H9 (cell line): ENCODE measurements at regions not wholly inside any gene's neighbourhood (a gene's known extent, or its start where the extent isn't known, plus 50 kb on each side); places are given as distances from the start of the nearest gene placed in this dataset.

ENCODE experiments used
- DNase-seq: peaks from one replicate; pipeline ENCODE4 v3.0.0-alpha.2; 2017
- H2AFZ ChIP-seq: one replicate; pipeline ENCODE4 v1.6.1; 2013; ENCODE audit warnings: mild to moderate bottlenecking, low read length, control low read depth, moderate library complexity
- H2AK5ac ChIP-seq: 2 replicates; pipeline ENCODE4 v1.6.1; 2013; ENCODE audit warnings: low read length, control low read depth, mixed read lengths; ENCODE audit not compliant: insufficient read length
- H2BK120ac ChIP-seq: one replicate; pipeline ENCODE4 v1.6.1; 2013; ENCODE audit warnings: low read depth, mild to moderate bottlenecking, low read length, control low read depth, inconsistent platforms; ENCODE audit not compliant: poor library complexity, severe bottlenecking
- H2BK12ac ChIP-seq: 2 replicates; pipeline ENCODE4 v1.6.1; 2013; ENCODE audit warnings: low read length, control low read depth, mixed read lengths, low read depth; ENCODE audit not compliant: insufficient read length
- H2BK15ac ChIP-seq: 2 replicates; pipeline ENCODE4 v1.6.1; 2013; ENCODE audit warnings: low read depth, low read length, control low read depth
- H2BK20ac ChIP-seq: one replicate; pipeline ENCODE4 v1.6.1; 2013; ENCODE audit warnings: low read depth, mild to moderate bottlenecking, low read length, control low read depth, inconsistent platforms; ENCODE audit not compliant: poor library complexity, severe bottlenecking
- H2BK5ac ChIP-seq: 2 replicates; pipeline ENCODE4 v1.6.1; 2013; ENCODE audit warnings: low read length, control low read depth, mixed read lengths; ENCODE audit not compliant: insufficient read length
- H3K14ac ChIP-seq: 2 replicates; pipeline ENCODE4 v1.6.1; 2013; ENCODE audit warnings: low read length, control low read depth; ENCODE audit not compliant: insufficient read depth
- H3K18ac ChIP-seq: 2 replicates; pipeline ENCODE4 v1.6.1; 2013; ENCODE audit warnings: low read depth, mild to moderate bottlenecking, mixed read lengths, low read length, control low read depth; ENCODE audit not compliant: insufficient read length
- H3K23ac ChIP-seq: 2 replicates; pipeline ENCODE4 v1.6.1; 2013; ENCODE audit warnings: low read length, control low read depth, mixed read lengths, low read depth; ENCODE audit not compliant: insufficient read length
- H3K23me2 ChIP-seq: 2 replicates; pipeline ENCODE4 v1.6.1; 2013; ENCODE audit warnings: low read depth, mild to moderate bottlenecking, mixed read lengths, low read length, control low read depth; ENCODE audit not compliant: insufficient read length, poor library complexity, severe bottlenecking
- H3K27ac ChIP-seq: 2 replicates; pipeline ENCODE4 v1.5.1; 2013; ENCODE audit warnings: low read length, control low read depth, mixed read lengths, low read depth; ENCODE audit not compliant: insufficient read length
- H3K27me3 ChIP-seq: 2 replicates; pipeline ENCODE4 v1.6.1; 2013; ENCODE audit warnings: low read length, control low read depth, inconsistent platforms; ENCODE audit not compliant: insufficient read depth
- H3K4ac ChIP-seq: 2 replicates; pipeline ENCODE4 v1.6.1; 2013; ENCODE audit warnings: low read depth, mild to moderate bottlenecking, control low read depth, inconsistent platforms, low read length, moderate library complexity
- H3K4me1 ChIP-seq: 2 replicates; pipeline ENCODE4 v1.6.1; 2013; ENCODE audit warnings: low read length, control low read depth, inconsistent platforms; ENCODE audit not compliant: insufficient read depth
- H3K4me2 ChIP-seq: 2 replicates; pipeline ENCODE4 v1.6.1; 2013; ENCODE audit warnings: low read length, control low read depth, mixed read lengths; ENCODE audit not compliant: insufficient read length, insufficient read depth
- H3K56ac ChIP-seq: 2 replicates; pipeline ENCODE4 v1.6.1; 2013; ENCODE audit warnings: low read depth, mild to moderate bottlenecking, mixed read lengths, low read length, control low read depth; ENCODE audit not compliant: insufficient read length
- H3K79me1 ChIP-seq: 2 replicates; pipeline ENCODE4 v1.6.1; 2013; ENCODE audit warnings: low read depth, mild to moderate bottlenecking, moderate library complexity, low read length, control low read depth, inconsistent platforms; ENCODE audit not compliant: insufficient read depth, poor library complexity, severe bottlenecking
- H3K79me2 ChIP-seq: 2 replicates; pipeline ENCODE4 v1.6.1; 2013; ENCODE audit warnings: low read length, control low read depth, inconsistent platforms; ENCODE audit not compliant: insufficient read depth
- H3K9ac ChIP-seq: 2 replicates; pipeline ENCODE4 v1.6.1; 2013; ENCODE audit warnings: low read length, control low read depth, mixed read lengths; ENCODE audit not compliant: insufficient read length; ENCODE audit errors: extremely low read depth
- H3K9me3 ChIP-seq: one replicate; pipeline ENCODE4 v1.6.1; 2013; ENCODE audit warnings: low read depth, low read length, inconsistent platforms; ENCODE audit not compliant: control insufficient read depth
- H3T11ph ChIP-seq: one replicate; pipeline ENCODE4 v1.6.1; 2013; ENCODE audit warnings: mild to moderate bottlenecking, low read length, control low read depth, inconsistent platforms
- H4K20me1 ChIP-seq: one replicate; pipeline ENCODE4 v1.6.1; 2013; ENCODE audit not compliant: control insufficient read depth, insufficient read length, insufficient read depth
- H4K5ac ChIP-seq: 2 replicates; pipeline ENCODE4 v1.6.1; 2013; ENCODE audit warnings: low read depth, mild to moderate bottlenecking, mixed read lengths, low read length, control low read depth; ENCODE audit not compliant: insufficient read length
- H4K8ac ChIP-seq: replicated peaks from 2 replicates; pipeline ENCODE4 v1.6.1; 2013; ENCODE audit warnings: low read length, control low read depth, mixed read lengths, low read depth; ENCODE audit not compliant: insufficient read length
- H4K91ac ChIP-seq: 2 replicates; pipeline ENCODE4 v1.6.1; 2013; ENCODE audit warnings: low read depth, mild to moderate bottlenecking, moderate library complexity, mixed read lengths, low read length, control low read depth; ENCODE audit not compliant: insufficient read length
- H3K27ac Mint-ChIP-seq, 3 experiments: 2 replicates in 2 of 3; 3 replicates in 1 of 3; pipeline ENCODE4 v1.8.0; 2020 to 2021; ENCODE audit warnings: mixed read lengths in 3 of 3, mild to moderate bottlenecking in 1 of 3, moderate library complexity in 1 of 3
- H3K27me3 Mint-ChIP-seq: 2 replicates; pipeline ENCODE4 v1.8.0; 2021; ENCODE audit warnings: low read depth, mild to moderate bottlenecking, moderate library complexity, mixed read lengths
- H3K36me3 Mint-ChIP-seq, 3 experiments: 2 replicates in 2 of 3; 3 replicates in 1 of 3; pipeline ENCODE4 v1.8.0; 2020 to 2021; ENCODE audit warnings: low read depth in 3 of 3, mixed read lengths in 3 of 3; ENCODE audit not compliant: insufficient read depth in 1 of 3
- H3K4me1 Mint-ChIP-seq, 2 experiments: 2 replicates each; pipeline ENCODE4 v1.8.0; 2020; ENCODE audit warnings: mixed read lengths in 2 of 2
- H3K4me3 Mint-ChIP-seq, 2 experiments: 2 replicates in 1 of 2; 3 replicates in 1 of 2; pipeline ENCODE4 v1.8.0; 2020 to 2021; ENCODE audit warnings: mild to moderate bottlenecking in 2 of 2, mixed read lengths in 2 of 2, moderate library complexity in 1 of 2
- H3K9me3 Mint-ChIP-seq, 2 experiments: 2 replicates in 1 of 2; 3 replicates in 1 of 2; pipeline ENCODE4 v1.8.0; 2020; ENCODE audit warnings: mild to moderate bottlenecking in 2 of 2, mixed read lengths in 2 of 2, moderate library complexity in 1 of 2
- CTCF ChIP-seq: fragments of 200-600 bp; sonication (generic); conservative IDR thresholded peaks from 3 replicates; pipeline ENCODE4 v1.8.0; 2021; ENCODE audit warnings: antibody characterized with exemption, mild to moderate bottlenecking
- WGBS: extraction: QIAGEN DNeasy Blood & Tissue Kit; methylation state at CpG from one replicate; pipeline ENCODE4 v1.1.7; 2013; ENCODE audit warnings: missing lambda C conversion rate, low lambda C conversion rate, mixed read lengths; ENCODE audit not compliant: insufficient read length; ENCODE audit errors: extremely low coverage; 5-methylcytosine and 5-hydroxymethylcytosine counted together

GRCh38 chr2:181389524-181389923, 67.7 kb upstream of the ITGA4 start:
- Histone ChIP-seq H3K4me2 (no peak overlapping the region), H2BK15ac (no peak overlapping the region), H4K20me1 (no peaks in the 10 kb centered on the region), H3K79me2 (no peaks in the 10 kb centered on the region), H3K9me3 (no peaks in the 10 kb centered on the region), H3K4ac (no peak overlapping the region), H3K4me1 (no peaks in the 10 kb centered on the region), H3K14ac (no peak overlapping the region), H2BK20ac (no peak overlapping the region), H2BK5ac (no peak overlapping the region), H4K91ac (no peak overlapping the region), H3K9ac (no peak overlapping the region), H3K23ac (no peak overlapping the region), H4K8ac (no peak overlapping the region), H2AK5ac (no peak overlapping the region), H3K23me2 (no peaks in the 10 kb centered on the region), H3T11ph (no peak overlapping the region), H2AFZ (no peak overlapping the region), H3K27ac (no peak overlapping the region), H3K27me3 (no peaks in the 10 kb centered on the region), H4K5ac (no peak overlapping the region), H3K79me1 (no peaks in the 10 kb centered on the region), H2BK120ac (no peak overlapping the region), H3K18ac (no peak overlapping the region), H3K56ac (no peak overlapping the region), H2BK12ac (no peak overlapping the region)
- Mint-ChIP-seq H3K36me3 (no peaks in the 10 kb centered on the region; a peak in 1 of 7 replicates), H3K4me3 (no peak overlapping the region), H3K4me1 (no peaks in the 10 kb centered on the region), H3K9me3 (no peaks in the 10 kb centered on the region), H3K27me3 (no peaks in the 10 kb centered on the region), H3K27ac (no peak overlapping the region)
- no CpG with 5 or more reads among the region's 3 CpGs for WGBS
- no peak for TF ChIP-seq CTCF
- DNase-seq = no peak
